Glutamatergic neuron (in vitro differentiated cells): ENCODE measurements at regions not wholly inside any gene's neighbourhood (a gene's known extent, or its start where the extent isn't known, plus 50 kb on each side); places are given as distances from the start of the nearest gene placed in this dataset.

Experiments
- DNase-seq: peaks from one replicate; pipeline ENCODE4 v3.0.0; 2022
- H3K27ac Mint-ChIP-seq: one replicate; pipeline ENCODE4 v1.8.0; 2020; ENCODE audit warnings: mild to moderate bottlenecking, mixed read lengths, inconsistent platforms; ENCODE audit not compliant: unreplicated experiment
- H3K27me3 Mint-ChIP-seq: one replicate; pipeline ENCODE4 v1.8.0; 2020; ENCODE audit warnings: mild to moderate bottlenecking, moderate library complexity, mixed read lengths, inconsistent platforms; ENCODE audit not compliant: unreplicated experiment
- H3K36me3 Mint-ChIP-seq: one replicate; pipeline ENCODE4 v1.8.0; 2020; ENCODE audit warnings: mild to moderate bottlenecking, mixed read lengths, inconsistent platforms; ENCODE audit not compliant: unreplicated experiment
- H3K4me1 Mint-ChIP-seq: one replicate; pipeline ENCODE4 v1.8.0; 2020; ENCODE audit warnings: mild to moderate bottlenecking, low read depth, mixed read lengths, inconsistent platforms; ENCODE audit not compliant: unreplicated experiment
- H3K4me3 Mint-ChIP-seq: one replicate; pipeline ENCODE4 v1.8.0; 2020; ENCODE audit warnings: mild to moderate bottlenecking, mixed read lengths, inconsistent platforms; ENCODE audit not compliant: unreplicated experiment
- H3K9me3 Mint-ChIP-seq: one replicate; pipeline ENCODE4 v1.8.0; 2020; ENCODE audit warnings: mild to moderate bottlenecking, moderate library complexity, mixed read lengths, inconsistent platforms; ENCODE audit not compliant: unreplicated experiment
- CTCF ChIP-seq: fragments of 200-600 bp; sonication (generic); IDR thresholded peaks from one replicate; pipeline ENCODE4 v1.5.0; 2021; ENCODE audit not compliant: partially characterized antibody, unreplicated experiment

- Mint-ChIP-seq H3K27ac (no peak overlapping the region), H3K36me3 (no peaks in the 10 kb centered on the region), H3K4me3 (no peak overlapping the region), H3K4me1 (no peaks in the 10 kb centered on the region), H3K9me3 (no peaks in the 10 kb centered on the region), H3K27me3 (peaks cover 2% of the 10 kb centered on the region)
- no peak for TF ChIP-seq CTCF
- DNase-seq, result no peak
Observed at GRCh38 chr12:24739106-24739779, 209.7 kb downstream of the BCAT1 start.

- no peak for TF ChIP-seq CTCF
- H3K27ac Mint-ChIP-seq, result no peak overlapping the region
- peaks cover 2% of the 10 kb centered on the region for H3K27me3 Mint-ChIP-seq
- no peak overlapping the region for H3K4me3 Mint-ChIP-seq
- no peaks in the 10 kb centered on the region for H3K9me3 Mint-ChIP-seq
- no peaks in the 10 kb centered on the region for H3K36me3 Mint-ChIP-seq
- no peak for DNase-seq
- no peaks in the 10 kb centered on the region for H3K4me1 Mint-ChIP-seq
Observed at GRCh38 chr12:24738441-24738840, 210.5 kb downstream of the BCAT1 start.

GRCh38 chr12:24731596-24731995, 217.3 kb downstream of the BCAT1 start:
- Mint-ChIP-seq H3K9me3 (no peaks in the 10 kb centered on the region), H3K36me3 (no peaks in the 10 kb centered on the region), H3K27me3 (no peaks in the 10 kb centered on the region), H3K4me3 (no peak overlapping the region), H3K4me1 (no peaks in the 10 kb centered on the region), H3K27ac (no peak overlapping the region)
- no peak for TF ChIP-seq CTCF
- no peak for DNase-seq

GRCh38 chr12:24730489-24730896, 218.4 kb downstream of the BCAT1 start:
- TF ChIP-seq CTCF, result no peak
- Mint-ChIP-seq H3K27ac (no peak overlapping the region), H3K9me3 (no peaks in the 10 kb centered on the region), H3K27me3 (no peaks in the 10 kb centered on the region), H3K4me3 (no peak overlapping the region), H3K36me3 (no peaks in the 10 kb centered on the region), H3K4me1 (no peaks in the 10 kb centered on the region)
- DNase-seq, result no peak

- Mint-ChIP-seq H3K27ac (no peak overlapping the region), H3K4me1 (no peaks in the 10 kb centered on the region)
- no peak for TF ChIP-seq CTCF
Observed at GRCh38 chr12:24728826-24729225, 220.1 kb downstream of the BCAT1 start.

More at GRCh38 chr12:24728826-24729225, 220.1 kb downstream of the BCAT1 start:
- Mint-ChIP-seq H3K36me3 (no peaks in the 10 kb centered on the region), H3K27me3 (no peaks in the 10 kb centered on the region), H3K4me3 (no peak overlapping the region), H3K9me3 (no peaks in the 10 kb centered on the region)
- DNase-seq, result no peak
